ENCODE measurements at regions not wholly inside any gene's neighbourhood (a gene's known extent, or its start where the extent isn't known, plus 50 kb on each side); places are given as distances from the start of the nearest gene placed in this dataset.

DNA sequence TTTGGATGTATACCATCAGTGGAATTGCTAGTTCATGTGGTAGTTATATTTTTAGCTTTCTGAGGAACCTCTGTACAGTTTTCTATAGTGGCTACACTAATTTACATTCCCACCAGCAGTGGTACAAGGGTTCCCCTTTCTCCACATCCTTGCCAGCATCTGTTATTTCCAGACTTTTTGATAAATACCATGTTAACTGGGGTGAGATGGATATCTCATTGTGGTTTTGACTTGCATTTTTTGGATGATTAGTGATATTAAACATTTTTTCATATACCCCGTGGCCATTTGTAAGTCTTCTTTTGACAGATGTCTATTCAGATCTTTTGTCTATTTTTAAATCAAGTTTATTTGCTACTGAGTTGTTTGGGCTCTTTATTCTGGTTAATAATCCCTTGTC lies 455.6 kb upstream of the RARB start:
- TF ChIP-seq TCF7L2 (IDR thresholded peaks at IDR 0.05; ENCODE audit: low read depth, low read length) (no peak), CTCF (IDR thresholded peaks at IDR 0.05) (no peak), POLR2AphosphoS5 (IDR thresholded peaks at IDR 0.05; ENCODE audit: low read depth, low read length) (no peak), SIN3A (IDR thresholded peaks at IDR 0.05; ENCODE audit: borderline replicate concordance, insufficient read depth, low read depth, low read length) (no peak)
- TF ChIP-seq, protein P1, sequence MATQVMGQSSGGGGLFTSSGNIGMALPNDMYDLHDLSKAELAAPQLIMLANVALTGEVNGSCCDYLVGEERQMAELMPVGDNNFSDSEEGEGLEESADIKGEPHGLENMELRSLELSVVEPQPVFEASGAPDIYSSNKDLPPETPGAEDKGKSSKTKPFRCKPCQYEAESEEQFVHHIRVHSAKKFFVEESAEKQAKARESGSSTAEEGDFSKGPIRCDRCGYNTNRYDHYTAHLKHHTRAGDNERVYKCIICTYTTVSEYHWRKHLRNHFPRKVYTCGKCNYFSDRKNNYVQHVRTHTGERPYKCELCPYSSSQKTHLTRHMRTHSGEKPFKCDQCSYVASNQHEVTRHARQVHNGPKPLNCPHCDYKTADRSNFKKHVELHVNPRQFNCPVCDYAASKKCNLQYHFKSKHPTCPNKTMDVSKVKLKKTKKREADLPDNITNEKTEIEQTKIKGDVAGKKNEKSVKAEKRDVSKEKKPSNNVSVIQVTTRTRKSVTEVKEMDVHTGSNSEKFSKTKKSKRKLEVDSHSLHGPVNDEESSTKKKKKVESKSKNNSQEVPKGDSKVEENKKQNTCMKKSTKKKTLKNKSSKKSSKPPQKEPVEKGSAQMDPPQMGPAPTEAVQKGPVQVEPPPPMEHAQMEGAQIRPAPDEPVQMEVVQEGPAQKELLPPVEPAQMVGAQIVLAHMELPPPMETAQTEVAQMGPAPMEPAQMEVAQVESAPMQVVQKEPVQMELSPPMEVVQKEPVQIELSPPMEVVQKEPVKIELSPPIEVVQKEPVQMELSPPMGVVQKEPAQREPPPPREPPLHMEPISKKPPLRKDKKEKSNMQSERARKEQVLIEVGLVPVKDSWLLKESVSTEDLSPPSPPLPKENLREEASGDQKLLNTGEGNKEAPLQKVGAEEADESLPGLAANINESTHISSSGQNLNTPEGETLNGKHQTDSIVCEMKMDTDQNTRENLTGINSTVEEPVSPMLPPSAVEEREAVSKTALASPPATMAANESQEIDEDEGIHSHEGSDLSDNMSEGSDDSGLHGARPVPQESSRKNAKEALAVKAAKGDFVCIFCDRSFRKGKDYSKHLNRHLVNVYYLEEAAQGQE (IDR thresholded peaks at IDR 0.05; ENCODE audit: insufficient read depth in 1 of 2, low read depth in 2 of 2, low read length in 1 of 2), result no peak
- Histone ChIP-seq H3K36me3 (ENCODE audit: control insufficient read depth, insufficient read depth, low read length) (no peaks in the 10 kb centered on the region), H3K4me3 (ENCODE audit: low read depth in 2 of 2, low read length in 2 of 2) (no peak overlapping the region), H3K4me1 (ENCODE audit: control insufficient read depth, insufficient read depth, low read length) (no peaks in the 10 kb centered on the region), H3K9me3 (ENCODE audit: control insufficient read depth, insufficient read depth, low read depth, low read length) (no peaks in the 10 kb centered on the region), H3K27me3 (ENCODE audit: control insufficient read depth, insufficient read depth, low read length) (no peaks in the 10 kb centered on the region), H3K27ac (ENCODE audit: low read length) (no peak overlapping the region)
- POLR2A ChIA-PET, result no interaction called here
- intact Hi-C loops (cut with micrococcal nuclease; ENCODE audit: unreplicated experiment), result no loop called here
- CTCF ChIA-PET, result no interaction called here
- no TSS peak for BruUV-seq (replicated peaks)
- ATAC-seq (no peak), DNase-seq (ENCODE audit: low read depth, low spot score) (no peak)
- in situ Hi-C loops (cut with HindIII; ENCODE audit: low pct_unique_long_range_greater_than_20kb, low sequenced_read_pairs), result no loop called here

GRCh38 chr3:24981309-24981708 lies 446.8 kb upstream of the RARB start:
- ChIA-PET POLR2A (no interaction called here), CTCF (no interaction called here)
- intact Hi-C loops (cut with micrococcal nuclease; ENCODE audit: unreplicated experiment) (no loop called here), in situ Hi-C loops (cut with HindIII; ENCODE audit: low pct_unique_long_range_greater_than_20kb, low sequenced_read_pairs) (no loop called here)
- BruUV-seq (replicated peaks), result no TSS peak
- Histone ChIP-seq H3K27ac (ENCODE audit: low read length) (no peak overlapping the region), H3K27me3 (ENCODE audit: control insufficient read depth, insufficient read depth, low read length) (no peaks in the 10 kb centered on the region), H3K36me3 (ENCODE audit: control insufficient read depth, insufficient read depth, low read length) (no peaks in the 10 kb centered on the region), H3K4me1 (ENCODE audit: control insufficient read depth, insufficient read depth, low read length) (no peaks in the 10 kb centered on the region), H3K4me3 (ENCODE audit: low read depth in 2 of 2, low read length in 2 of 2) (no peak overlapping the region), H3K9me3 (ENCODE audit: control insufficient read depth, insufficient read depth, low read depth, low read length) (no peaks in the 10 kb centered on the region)
- no peak for ATAC-seq
- no peak for DNase-seq (ENCODE audit: low read depth, low spot score)
- TF ChIP-seq SIN3A (IDR thresholded peaks at IDR 0.05; ENCODE audit: borderline replicate concordance, insufficient read depth, low read depth, low read length) (no peak), TCF7L2 (IDR thresholded peaks at IDR 0.05; ENCODE audit: low read depth, low read length) (no peak), POLR2AphosphoS5 (IDR thresholded peaks at IDR 0.05; ENCODE audit: low read depth, low read length) (no peak), CTCF (IDR thresholded peaks at IDR 0.05) (no peak)
- TF ChIP-seq, protein P1 (IDR thresholded peaks at IDR 0.05; ENCODE audit: insufficient read depth in 1 of 2, low read depth in 2 of 2, low read length in 1 of 2), result no peak
